CD8-positive, alpha-beta memory T cell (primary cell): ENCODE measurements at regions not wholly inside any gene's neighbourhood (a gene's known extent, or its start where the extent isn't known, plus 50 kb on each side); places are given as distances from the start of the nearest gene placed in this dataset.
"Not testable (repeated sequence)": the region's sequence is repeated elsewhere in the genome, so short reads cannot be mapped to it uniquely, and the experiment has no call there.

Experiments
- CTCF ChIA-PET: fragments of 350-600 bp; sonication (Branson Sonifier 250); formaldehyde crosslinking; loops from one replicate; lab custom pipeline; 2021; ENCODE audit warnings: antibody characterized with exemption; lab: Charles Lee
- POLR2A ChIA-PET: fragments of 350-600 bp; sonication (Branson Sonifier 250); formaldehyde crosslinking; loops from one replicate; lab custom pipeline; 2021; ENCODE audit warnings: antibody characterized with exemption; lab: Charles Lee
- DNase-seq, 5 donors: peaks; one replicate each; pipeline versions ENCODE4 v3.0.0 to v3.0.0-alpha.2; 2020 to 2022; ENCODE audit warnings: mixed read lengths in 1 of 5
- H3K27ac ChIP-seq: one replicate; pipeline ENCODE4 v1.7.0; 2013; ENCODE audit warnings: low read depth, mild to moderate bottlenecking, low read length, moderate library complexity
- H3K27me3 ChIP-seq: 2 replicates; pipeline ENCODE4 v1.7.0; 2013; ENCODE audit warnings: low read length, mild to moderate bottlenecking; ENCODE audit not compliant: insufficient read depth, poor library complexity, severe bottlenecking
- H3K36me3 ChIP-seq: 2 replicates; pipeline ENCODE4 v1.7.0; 2013; ENCODE audit warnings: mild to moderate bottlenecking, low read length, moderate library complexity; ENCODE audit not compliant: insufficient read depth
- H3K4me1 ChIP-seq: 2 replicates; pipeline ENCODE4 v1.7.0; 2013; ENCODE audit warnings: mild to moderate bottlenecking, low read length, moderate library complexity; ENCODE audit not compliant: insufficient read depth
- H3K4me3 ChIP-seq: 2 replicates; pipeline ENCODE4 v1.7.0; 2013; ENCODE audit warnings: mild to moderate bottlenecking, low read length
- H3K9me3 ChIP-seq: 2 replicates; pipeline ENCODE4 v1.7.0; 2013; ENCODE audit warnings: mild to moderate bottlenecking, low read length
- H3K27ac Mint-ChIP-seq, 8 donors: one replicate each; pipeline ENCODE4 v1.8.0; 2020 to 2021; ENCODE audit warnings: mixed read lengths in 8 of 8, mild to moderate bottlenecking in 6 of 8, inconsistent platforms in 3 of 8, moderate library complexity in 3 of 8
- H3K27me3 Mint-ChIP-seq, 2 donors: one replicate each; pipeline ENCODE4 v1.8.0; 2020 to 2021; ENCODE audit warnings: mixed read lengths in 2 of 2, mild to moderate bottlenecking in 1 of 2, moderate library complexity in 1 of 2
- H3K36me3 Mint-ChIP-seq, 3 donors: one replicate each; pipeline ENCODE4 v1.8.0; 2020 to 2021; ENCODE audit warnings: mixed read lengths in 3 of 3, inconsistent platforms in 1 of 3, mild to moderate bottlenecking in 1 of 3
- H3K4me1 Mint-ChIP-seq, 3 donors: one replicate each; pipeline ENCODE4 v1.8.0; 2020 to 2021; ENCODE audit warnings: mixed read lengths in 3 of 3, inconsistent platforms in 1 of 3, mild to moderate bottlenecking in 1 of 3
- H3K4me3 Mint-ChIP-seq, 7 donors: one replicate each; pipeline ENCODE4 v1.8.0; 2020 to 2021; ENCODE audit warnings: mixed read lengths in 7 of 7, mild to moderate bottlenecking in 6 of 7, moderate library complexity in 4 of 7, inconsistent platforms in 2 of 7
- H3K9me3 Mint-ChIP-seq, 5 donors: one replicate each; pipeline ENCODE4 v1.8.0; 2020 to 2022; ENCODE audit warnings: mixed read lengths in 5 of 5, mild to moderate bottlenecking in 3 of 5, moderate library complexity in 2 of 5, inconsistent platforms in 1 of 5

GRCh38 chr22:11253000-11253511 is 4274.9 kb upstream of the OR11H1 start:
- H3K27me3 ChIP-seq: no peaks in the 10 kb centered on the region
- ChIA-PET POLR2A (no interaction called here), CTCF (no interaction called here)
- H3K36me3 ChIP-seq: no peaks in the 10 kb centered on the region
- peak in 1 of 5 donors; percentile 41 for DNase-seq
- no peaks in the 10 kb centered on the region for H3K27me3 Mint-ChIP-seq
- no peaks in the 10 kb centered on the region for H3K9me3 ChIP-seq
- H3K27ac Mint-ChIP-seq: no peak overlapping the region
- no peaks in the 10 kb centered on the region for H3K36me3 Mint-ChIP-seq
- no peaks in the 10 kb centered on the region for H3K4me1 ChIP-seq
- no peak overlapping the region for H3K27ac ChIP-seq
- H3K9me3 Mint-ChIP-seq: no peaks in the 10 kb centered on the region
- H3K4me3 Mint-ChIP-seq: no peak overlapping the region
- no peaks in the 10 kb centered on the region for H3K4me1 Mint-ChIP-seq
- H3K4me3 ChIP-seq: no peak overlapping the region

GRCh38 chr22:11270981-11271380 is 4257.0 kb upstream of the OR11H1 start:
- H3K27me3 Mint-ChIP-seq, POLR2A ChIA-PET, H3K4me3 Mint-ChIP-seq, H3K4me3 ChIP-seq, CTCF ChIA-PET, DNase-seq, H3K27ac ChIP-seq, H3K9me3 ChIP-seq, H3K27me3 ChIP-seq, H3K36me3 ChIP-seq, H3K36me3 Mint-ChIP-seq, H3K4me1 ChIP-seq, H3K4me1 Mint-ChIP-seq, H3K9me3 Mint-ChIP-seq, H3K27ac Mint-ChIP-seq: not testable (repeated sequence)

GRCh38 chr22:11285116-11285838 is 4242.7 kb upstream of the OR11H1 start:
- H3K27me3 Mint-ChIP-seq, H3K27me3 ChIP-seq, H3K4me1 ChIP-seq, H3K27ac ChIP-seq, POLR2A ChIA-PET, DNase-seq, H3K36me3 ChIP-seq, H3K4me3 ChIP-seq, CTCF ChIA-PET, H3K9me3 ChIP-seq, H3K27ac Mint-ChIP-seq, H3K4me1 Mint-ChIP-seq: not testable (repeated sequence)
- H3K4me3 Mint-ChIP-seq: peak overlapping the region in 1 of 7 donors; percentile 57
- peaks cover 15 to 31% (median 22%) of the 10 kb centered on the region in 5 donors for H3K9me3 Mint-ChIP-seq
- peaks cover 0 to 11% (median 0%) of the 10 kb centered on the region in 3 donors for H3K36me3 Mint-ChIP-seq

GRCh38 chr22:11285839-11286205 is 4242.2 kb upstream of the OR11H1 start:
- H3K4me3 ChIP-seq, H3K27me3 Mint-ChIP-seq, H3K4me3 Mint-ChIP-seq, POLR2A ChIA-PET, H3K4me1 ChIP-seq, CTCF ChIA-PET, H3K4me1 Mint-ChIP-seq, H3K9me3 ChIP-seq, H3K27ac ChIP-seq, H3K27me3 ChIP-seq, DNase-seq, H3K27ac Mint-ChIP-seq, H3K36me3 ChIP-seq: not testable (repeated sequence)
- Mint-ChIP-seq H3K36me3 (peaks cover 0 to 11% (median 0%) of the 10 kb centered on the region in 3 donors), H3K9me3 (peaks cover 17 to 37% (median 26%) of the 10 kb centered on the region in 5 donors)

- peaks cover 0 to 11% (median 1%) of the 10 kb centered on the region in 3 donors for H3K36me3 Mint-ChIP-seq
- CTCF ChIA-PET, H3K4me1 Mint-ChIP-seq, H3K27me3 ChIP-seq, H3K9me3 ChIP-seq, H3K4me3 Mint-ChIP-seq, H3K27ac ChIP-seq, H3K4me1 ChIP-seq, H3K36me3 ChIP-seq, H3K4me3 ChIP-seq, H3K27me3 Mint-ChIP-seq, H3K27ac Mint-ChIP-seq, DNase-seq, POLR2A ChIA-PET: not testable (repeated sequence)
- peaks cover 31 to 59% (median 32%) of the 10 kb centered on the region in 5 donors for H3K9me3 Mint-ChIP-seq
Measured at GRCh38 chr22:11288246-11289220, 4239.5 kb upstream of the OR11H1 start.

- H3K4me1 Mint-ChIP-seq, H3K27ac Mint-ChIP-seq, CTCF ChIA-PET, H3K4me3 Mint-ChIP-seq, H3K36me3 ChIP-seq, H3K27me3 ChIP-seq, H3K9me3 ChIP-seq, H3K4me3 ChIP-seq, POLR2A ChIA-PET, H3K27me3 Mint-ChIP-seq, H3K27ac ChIP-seq, H3K4me1 ChIP-seq, H3K36me3 Mint-ChIP-seq, DNase-seq: not testable (repeated sequence)
- peaks cover 36 to 71% (median 50%) of the 10 kb centered on the region in 5 donors for H3K9me3 Mint-ChIP-seq
Measured at GRCh38 chr22:11298126-11298893, 4229.7 kb upstream of the OR11H1 start.

- H3K36me3 Mint-ChIP-seq, H3K27ac Mint-ChIP-seq, POLR2A ChIA-PET, CTCF ChIA-PET, H3K4me3 ChIP-seq, H3K27me3 Mint-ChIP-seq, H3K27ac ChIP-seq, H3K4me1 Mint-ChIP-seq, H3K9me3 ChIP-seq, H3K4me3 Mint-ChIP-seq, H3K27me3 ChIP-seq, DNase-seq, H3K36me3 ChIP-seq, H3K4me1 ChIP-seq: not testable (repeated sequence)
- H3K9me3 Mint-ChIP-seq: peaks cover 53 to 85% (median 59%) of the 10 kb centered on the region in 5 donors
Measured at GRCh38 chr22:11302427-11302826, 4225.6 kb upstream of the OR11H1 start.

- H3K4me3 Mint-ChIP-seq, DNase-seq, H3K27me3 ChIP-seq, H3K36me3 ChIP-seq, H3K27ac Mint-ChIP-seq, POLR2A ChIA-PET, CTCF ChIA-PET, H3K27ac ChIP-seq, H3K4me1 ChIP-seq, H3K4me3 ChIP-seq, H3K27me3 Mint-ChIP-seq, H3K4me1 Mint-ChIP-seq, H3K36me3 Mint-ChIP-seq, H3K9me3 ChIP-seq: not testable (repeated sequence)
- peaks cover 54 to 85% (median 60%) of the 10 kb centered on the region in 5 donors for H3K9me3 Mint-ChIP-seq
Measured at GRCh38 chr22:11302904-11303303, 4225.1 kb upstream of the OR11H1 start.
